ENCODE measurements at regions not wholly inside any gene's neighbourhood (a gene's known extent, or its start where the extent isn't known, plus 50 kb on each side); places are given as distances from the start of the nearest gene placed in this dataset.

DNA sequence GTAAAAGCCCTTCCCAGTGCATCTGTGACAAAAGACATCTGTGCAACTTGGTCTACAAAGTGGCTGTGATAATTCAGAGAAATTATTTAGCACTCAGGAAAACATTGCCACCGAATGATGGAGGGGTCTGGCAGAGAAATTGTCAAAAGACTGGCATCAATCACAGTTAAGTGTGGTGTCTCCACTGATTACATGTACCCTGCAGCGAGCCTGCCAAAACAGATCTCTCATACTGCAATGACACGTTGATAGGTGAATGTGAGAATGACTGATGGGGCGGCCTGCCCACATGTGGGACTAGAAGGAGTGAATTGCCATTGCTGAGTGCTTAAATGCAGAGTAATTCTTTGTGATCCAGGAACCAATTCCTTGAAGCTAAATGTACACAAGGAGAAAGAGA is 136.4 kb upstream of the PCSK5 start:
- TF ChIP-seq KLF11 (CRISPR knock-in tag; IDR thresholded peaks at IDR 0.05) (no peak), RXRA (CRISPR knock-in tag; IDR thresholded peaks at IDR 0.05) (no peak), HDAC2 (CRISPR knock-in tag; IDR thresholded peaks at IDR 0.05) (no peak), ZBTB1 (CRISPR knock-in tag; IDR thresholded peaks at IDR 0.05; ENCODE audit: borderline replicate concordance) (no peak), PCBP1 (IDR thresholded peaks at IDR 0.05; ENCODE audit: borderline replicate concordance, low read depth, low read length) (no peak), ZBTB42 (CRISPR knock-in tag; IDR thresholded peaks at IDR 0.05) (no peak), BHLHE40 (IDR thresholded peaks at IDR 0.05; ENCODE audit: low read length) (no peak), ZKSCAN5 (CRISPR knock-in tag; IDR thresholded peaks at IDR 0.05) (no peak)
